ENCODE measurements at regions not wholly inside any gene's neighbourhood (a gene's known extent, or its start where the extent isn't known, plus 50 kb on each side); places are given as distances from the start of the nearest gene placed in this dataset.

GRCh38 chr9:99371376-99371775, 149.3 kb downstream of the SEC61B start:
- TF ChIP-seq CTCF (IDR thresholded peaks at IDR 0.05) (no peak), POLR2A (IDR thresholded peaks at IDR 0.05) (no peak)
